ENCODE measurements at regions not wholly inside any gene's neighbourhood (a gene's known extent, or its start where the extent isn't known, plus 50 kb on each side); places are given as distances from the start of the nearest gene placed in this dataset.

DNA sequence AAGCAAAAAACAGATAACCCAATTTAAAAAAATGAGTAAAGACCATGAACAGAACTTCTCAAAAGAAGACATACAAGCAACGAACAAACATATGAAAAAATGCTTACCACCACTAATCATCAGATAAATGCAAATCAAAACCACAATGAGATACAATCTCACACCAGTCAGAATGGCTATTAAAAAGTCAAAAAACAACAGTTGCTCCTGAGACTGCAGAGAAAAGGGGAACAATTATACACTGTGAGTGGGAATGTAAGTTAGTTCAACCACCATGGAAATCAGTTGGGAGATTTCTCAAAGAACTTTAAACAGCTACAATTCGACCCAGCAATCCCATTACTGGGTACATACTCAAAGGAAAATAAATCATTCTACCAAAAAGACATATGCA is 131.6 kb downstream of the PTGER3 start:
- Histone ChIP-seq H2AFZ (ENCODE audit: low read depth, low read length, poor library complexity, severe bottlenecking) (no peak overlapping the region), H4K20me1 (ENCODE audit: insufficient read depth) (no peaks in the 10 kb centered on the region; the same call in 1 of the 2 replicates), H3K4me1 (ENCODE audit: control insufficient read depth in 1 of 2, insufficient read depth in 2 of 2, low read length in 2 of 2) (no peaks in the 10 kb centered on the region), H3K4me2 (ENCODE audit: low read length) (no peak overlapping the region), H3K9ac (ENCODE audit: low read length) (no peak overlapping the region), H3K79me2 (ENCODE audit: insufficient read depth, low read length) (no peaks in the 10 kb centered on the region), H3K4me3 (replicated peaks in 1 of 2; ENCODE audit: low read depth in 1 of 2, low read length in 2 of 2) (no peak overlapping the region), H3K9me2 (ENCODE audit: insufficient read depth) (no peaks in the 10 kb centered on the region), H3K9me3 (ENCODE audit: control insufficient read depth in 1 of 2, insufficient read depth in 1 of 2, low read depth in 1 of 2, low read length in 2 of 2) (no peaks in the 10 kb centered on the region), H3K27me3 (ENCODE audit: insufficient read depth, low read length) (no peaks in the 10 kb centered on the region), H3K27ac (ENCODE audit: low read depth, low read length) (no peak overlapping the region), H3K36me3 (ENCODE audit: control insufficient read depth in 1 of 2, insufficient read depth in 2 of 2, low read length in 2 of 2) (no peaks in the 10 kb centered on the region)
- ChIA-PET POLR2A (no interaction called here), RAD21 (ENCODE audit: low non-redundant PET in 1 of 2, low total read pairs in 2 of 2, uncharacterized antibody in 2 of 2, unreplicated experiment in 2 of 2) (no interaction called here), CTCF (no interaction called here)
- no TSS peak for BruUV-seq (replicated peaks)
- no peak for DNase-seq (ENCODE audit: low read depth, low spot score)
- TF ChIP-seq RAD21 (IDR thresholded peaks at IDR 0.05; ENCODE audit: low read depth): no peak
- no peak for TF ChIP-seq CEBPB (IDR thresholded peaks at IDR 0.05; ENCODE audit: low read depth)
- TF ChIP-seq, protein P1, sequence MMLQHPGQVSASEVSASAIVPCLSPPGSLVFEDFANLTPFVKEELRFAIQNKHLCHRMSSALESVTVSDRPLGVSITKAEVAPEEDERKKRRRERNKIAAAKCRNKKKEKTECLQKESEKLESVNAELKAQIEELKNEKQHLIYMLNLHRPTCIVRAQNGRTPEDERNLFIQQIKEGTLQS (IDR thresholded peaks at IDR 0.05): no peak
- no peak for TF ChIP-seq SRF (IDR thresholded peaks at IDR 0.05; ENCODE audit: low read depth)
- no peak for TF ChIP-seq EGR1 (IDR thresholded peaks at IDR 0.05; ENCODE audit: low read depth)
- TF ChIP-seq POLR2A (IDR thresholded peaks at IDR 0.05; ENCODE audit: borderline replicate concordance, extremely low read depth, insufficient read depth, insufficient read length): no peak
- no peak for TF ChIP-seq SIN3A (IDR thresholded peaks at IDR 0.05; ENCODE audit: low read depth)
- TF ChIP-seq ZNF274 (IDR thresholded peaks at IDR 0.05; ENCODE audit: low read depth, low read length): no peak
- no peak for TF ChIP-seq TCF7L2 (IDR thresholded peaks at IDR 0.05; ENCODE audit: borderline replicate concordance, extremely low read depth, insufficient read depth, insufficient read length)
- no peak for TF ChIP-seq YY1 (IDR thresholded peaks at IDR 0.05; ENCODE audit: extremely low read depth, insufficient replicate concordance, low read depth, low read length)
- no peak for TF ChIP-seq ELF1 (IDR thresholded peaks at IDR 0.05; ENCODE audit: borderline replicate concordance, low read depth)
- TF ChIP-seq EZH2 (IDR thresholded peaks at IDR 0.05): no peak
- no peak for ATAC-seq
- intact Hi-C loops (cut with micrococcal nuclease): no loop called here

DNA sequence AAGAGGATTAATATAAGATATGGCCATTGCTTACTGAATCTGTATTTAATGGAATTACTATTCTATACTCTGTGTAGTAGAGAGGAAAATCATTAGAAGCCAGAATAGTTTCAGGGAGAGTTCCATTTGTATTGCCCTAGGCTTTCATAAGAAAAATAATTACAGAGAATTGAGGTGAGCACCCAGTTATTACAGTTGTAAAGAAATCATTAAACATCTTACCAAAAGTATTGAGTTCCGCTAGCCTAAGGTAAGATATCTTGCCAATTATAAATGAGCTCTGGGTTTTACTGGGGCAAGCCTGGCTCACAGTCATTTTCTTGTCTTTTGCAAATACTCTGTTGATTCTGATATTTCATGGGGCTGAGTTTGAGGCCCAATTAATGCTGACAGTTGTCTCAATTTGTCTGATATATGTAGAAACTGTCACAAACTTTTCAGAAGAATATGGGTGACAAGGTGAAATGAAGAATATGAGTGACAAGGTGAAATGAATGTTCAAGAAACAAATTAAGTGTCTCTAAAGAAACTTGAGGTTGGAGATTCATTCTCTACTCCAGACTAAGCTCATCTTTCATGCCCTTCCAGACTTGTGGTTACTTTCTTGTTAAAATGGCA is 127.8 kb downstream of the PTGER3 start:
- CTCF ChIA-PET: no interaction called here
- Histone ChIP-seq H3K27me3 (ENCODE audit: insufficient read depth, low read length) (no peaks in the 10 kb centered on the region), H3K9me2 (ENCODE audit: insufficient read depth) (no peaks in the 10 kb centered on the region), H3K4me3 (replicated peaks in 1 of 2; ENCODE audit: low read depth in 1 of 2, low read length in 2 of 2) (no peak overlapping the region), H3K4me2 (ENCODE audit: low read length) (no peak overlapping the region), H3K9me3 (ENCODE audit: control insufficient read depth in 1 of 2, insufficient read depth in 1 of 2, low read depth in 1 of 2, low read length in 2 of 2) (peaks cover 3 to 9% of the 10 kb centered on the region in 2 experiments; a peak in 2 of 4 replicates), H2AFZ (ENCODE audit: low read depth, low read length, poor library complexity, severe bottlenecking) (no peak overlapping the region), H3K27ac (ENCODE audit: low read depth, low read length) (no peak overlapping the region), H3K79me2 (ENCODE audit: insufficient read depth, low read length) (no peaks in the 10 kb centered on the region), H3K4me1 (ENCODE audit: control insufficient read depth in 1 of 2, insufficient read depth in 2 of 2, low read length in 2 of 2) (no peaks in the 10 kb centered on the region), H4K20me1 (ENCODE audit: insufficient read depth) (no peaks in the 10 kb centered on the region; the same call in 1 of the 2 replicates), H3K36me3 (ENCODE audit: control insufficient read depth in 1 of 2, insufficient read depth in 2 of 2, low read length in 2 of 2) (no peaks in the 10 kb centered on the region), H3K9ac (ENCODE audit: low read length) (no peak overlapping the region)
- no TSS peak for BruUV-seq (replicated peaks)
- ATAC-seq (no peak), DNase-seq (ENCODE audit: low read depth, low spot score) (no peak)
- RAD21 ChIA-PET (ENCODE audit: low non-redundant PET in 1 of 2, low total read pairs in 2 of 2, uncharacterized antibody in 2 of 2, unreplicated experiment in 2 of 2): no interaction called here
- TF ChIP-seq, protein P1 (IDR thresholded peaks at IDR 0.05): no peak
- no peak for TF ChIP-seq EGR1 (IDR thresholded peaks at IDR 0.05; ENCODE audit: low read depth)
- no peak for TF ChIP-seq ZFX (IDR thresholded peaks at IDR 0.05)
- TF ChIP-seq POLR2A (IDR thresholded peaks at IDR 0.05; ENCODE audit: borderline replicate concordance, extremely low read depth, insufficient read depth, insufficient read length): no peak
- TF ChIP-seq JUND (IDR thresholded peaks at IDR 0.05): no peak
- no peak for TF ChIP-seq RAD21 (IDR thresholded peaks at IDR 0.05; ENCODE audit: low read depth)
- no peak for TF ChIP-seq SRF (IDR thresholded peaks at IDR 0.05; ENCODE audit: low read depth)
- TF ChIP-seq, protein P2, sequence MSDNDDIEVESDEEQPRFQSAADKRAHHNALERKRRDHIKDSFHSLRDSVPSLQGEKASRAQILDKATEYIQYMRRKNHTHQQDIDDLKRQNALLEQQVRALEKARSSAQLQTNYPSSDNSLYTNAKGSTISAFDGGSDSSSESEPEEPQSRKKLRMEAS (IDR thresholded peaks at IDR 0.05): no peak
- TF ChIP-seq SIN3A (IDR thresholded peaks at IDR 0.05; ENCODE audit: low read depth): no peak
- TF ChIP-seq SP1 (IDR thresholded peaks at IDR 0.05; ENCODE audit: low read depth): no peak
- no peak for TF ChIP-seq YY1 (IDR thresholded peaks at IDR 0.05; ENCODE audit: extremely low read depth, insufficient replicate concordance, low read depth, low read length)
- TF ChIP-seq CBX3 (IDR thresholded peaks at IDR 0.05; ENCODE audit: low read depth): no peak
- intact Hi-C loops (cut with micrococcal nuclease): no loop called here
- POLR2A ChIA-PET: no interaction called here

All from HCT116 (cell line).